ENCODE measurements at regions not wholly inside any gene's neighbourhood (a gene's known extent, or its start where the extent isn't known, plus 50 kb on each side); places are given as distances from the start of the nearest gene placed in this dataset.

DNA sequence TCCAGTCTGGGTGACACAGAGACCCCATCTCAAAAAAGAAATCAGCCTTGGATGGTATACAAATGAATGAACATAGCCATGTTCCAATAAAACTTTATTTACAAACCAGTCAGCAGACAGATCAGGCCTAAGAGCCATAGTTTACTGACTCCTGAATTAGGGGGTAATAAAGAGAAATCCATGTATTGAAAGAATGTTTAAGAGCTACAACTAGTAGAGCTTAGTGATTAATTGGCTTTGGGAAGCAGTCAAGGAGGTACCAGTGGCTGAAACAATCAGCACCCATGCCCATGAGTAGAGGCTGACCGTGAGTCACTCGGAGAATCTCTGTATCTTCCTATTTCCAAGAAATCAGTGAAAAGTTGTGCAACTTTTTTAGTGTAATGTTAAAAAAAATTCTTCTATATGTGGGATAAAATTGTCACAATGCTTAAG, 223.6 kb upstream of the RREB1 start:
- TF ChIP-seq, protein P1, sequence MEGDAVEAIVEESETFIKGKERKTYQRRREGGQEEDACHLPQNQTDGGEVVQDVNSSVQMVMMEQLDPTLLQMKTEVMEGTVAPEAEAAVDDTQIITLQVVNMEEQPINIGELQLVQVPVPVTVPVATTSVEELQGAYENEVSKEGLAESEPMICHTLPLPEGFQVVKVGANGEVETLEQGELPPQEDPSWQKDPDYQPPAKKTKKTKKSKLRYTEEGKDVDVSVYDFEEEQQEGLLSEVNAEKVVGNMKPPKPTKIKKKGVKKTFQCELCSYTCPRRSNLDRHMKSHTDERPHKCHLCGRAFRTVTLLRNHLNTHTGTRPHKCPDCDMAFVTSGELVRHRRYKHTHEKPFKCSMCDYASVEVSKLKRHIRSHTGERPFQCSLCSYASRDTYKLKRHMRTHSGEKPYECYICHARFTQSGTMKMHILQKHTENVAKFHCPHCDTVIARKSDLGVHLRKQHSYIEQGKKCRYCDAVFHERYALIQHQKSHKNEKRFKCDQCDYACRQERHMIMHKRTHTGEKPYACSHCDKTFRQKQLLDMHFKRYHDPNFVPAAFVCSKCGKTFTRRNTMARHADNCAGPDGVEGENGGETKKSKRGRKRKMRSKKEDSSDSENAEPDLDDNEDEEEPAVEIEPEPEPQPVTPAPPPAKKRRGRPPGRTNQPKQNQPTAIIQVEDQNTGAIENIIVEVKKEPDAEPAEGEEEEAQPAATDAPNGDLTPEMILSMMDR (IDR thresholded peaks at IDR 0.05) = no peak
- no peak for TF ChIP-seq POLR2A (IDR thresholded peaks at IDR 0.05)
